DOHH2 (cell line): ENCODE measurements at regions not wholly inside any gene's neighbourhood (a gene's known extent, or its start where the extent isn't known, plus 50 kb on each side); places are given as distances from the start of the nearest gene placed in this dataset.

ENCODE experiments used
- CTCF ChIP-seq: fragments of 200-600 bp; sonication (generic); IDR thresholded peaks from one replicate; pipeline ENCODE4 v1.5.1; 2014; ENCODE audit warnings: antibody characterized with exemption, mild to moderate bottlenecking, low read depth, low read length; ENCODE audit not compliant: poor library complexity, severe bottlenecking
- EZH2phosphoT487 ChIP-seq: fragments of 200-600 bp; sonication (generic); IDR thresholded peaks from 2 replicates; pipeline ENCODE4 v1.6.1; 2017; ENCODE audit warnings: borderline replicate concordance, mild to moderate bottlenecking, antibody characterized with exemption, low read length, moderate library complexity, mixed read lengths

- TF ChIP-seq CTCF (no peak), EZH2phosphoT487 (no peak)
These were observed 456.2 kb downstream of the TBL1XR1 start for GRCh38 chr3:176740906-176741663.
